Prostate gland (tissue), 2 donors: ENCODE measurements at regions not wholly inside any gene's neighbourhood (a gene's known extent, or its start where the extent isn't known, plus 50 kb on each side); places are given as distances from the start of the nearest gene placed in this dataset.
"Not testable (repeated sequence)": the region's sequence is repeated elsewhere in the genome, so short reads cannot be mapped to it uniquely, and the experiment has no call there.

Experiments
- DNase-seq: peaks from one replicate; pipeline ENCODE4 v3.0.0-alpha.2; 2019; ENCODE audit warnings: low spot score
- H3K27ac ChIP-seq, 2 donors: fragments of 200-600 bp; sonication (generic); 2 replicates each; pipeline ENCODE4 v1.5.1; 2017 to 2019
- H3K27me3 ChIP-seq: fragments of 200-600 bp; sonication (generic); replicated peaks from 2 replicates; pipeline ENCODE4 v1.5.1; 2019; ENCODE audit not compliant: insufficient read depth
- H3K36me3 ChIP-seq, 2 donors: fragments of 200-600 bp; sonication (generic); 1 replicate in 1 of 2; 2 replicates in 1 of 2; pipeline versions ENCODE4 v1.5.1 to v1.8.1; 2017 to 2019
- H3K4me1 ChIP-seq: fragments of 200-600 bp; sonication (generic); replicated peaks from 2 replicates; pipeline ENCODE4 v1.5.1; 2019
- H3K4me3 ChIP-seq, 2 donors: fragments of 200-600 bp; sonication (generic); 2 replicates each; pipeline ENCODE4 v1.5.1; 2017 to 2019
- H3K9me3 ChIP-seq: fragments of 200-600 bp; sonication (generic); 2 replicates; pipeline ENCODE4 v1.5.1; 2017
- CTCF ChIP-seq, 4 experiments: fragments of 200-600 bp in 2 of 4; fragments of 450-650 bp in 2 of 4; sonication (generic) in 2 of 4; IDR thresholded peaks; 1 replicate in 3 of 4; 2 replicates in 1 of 4; pipeline ENCODE4 v1.5.1; 2016 to 2019; ENCODE audit warnings: antibody characterized with exemption in 4 of 4, mild to moderate bottlenecking in 2 of 4, moderate library complexity in 2 of 4
- POLR2A ChIP-seq: fragments of 450-650 bp; IDR thresholded peaks from one replicate; pipeline ENCODE4 v1.6.1; 2016; ENCODE audit warnings: antibody characterized with exemption, mild to moderate bottlenecking
- POLR2AphosphoS5 ChIP-seq: sonication (generic); formaldehyde crosslinking; IDR thresholded peaks from one replicate; pipeline ENCODE4 v1.6.1; 2017; ENCODE audit warnings: antibody characterized with exemption
- WGBS: methylation state at CpG from one replicate; pipeline ENCODE4 v1.1.5; 2018; 5-methylcytosine and 5-hydroxymethylcytosine counted together
- intact Hi-C: fragments of 100-400 bp; cut with DNase I; formaldehyde crosslinking; loops from one replicate; pipeline ENCODE4 v1.14.2; 2022

- no peak overlapping the region for H3K27ac ChIP-seq
- H3K9me3 ChIP-seq: no peaks in the 10 kb centered on the region
- H3K27me3 ChIP-seq: no peaks in the 10 kb centered on the region
- DNase-seq: no peak
- H3K4me3 ChIP-seq: no peak overlapping the region
- TF ChIP-seq POLR2A: no peak
- TF ChIP-seq CTCF (IDR thresholded peaks at IDR 0.05): no peak
- TF ChIP-seq POLR2AphosphoS5: no peak
- H3K36me3 ChIP-seq: no peaks in the 10 kb centered on the region
- no peaks in the 10 kb centered on the region for H3K4me1 ChIP-seq
- 89% methylated on average over 4 of the region's 5 CpGs for WGBS
- intact Hi-C loops: loop anchor here (5.0 kb wide), 1 partner anchor 259 kb away; no protein-coding TSS in a partner anchor
These were observed 156.7 kb downstream of the TMEM121 start for GRCh38 chr14:105682956-105683570.

- H3K36me3 ChIP-seq, H3K27ac ChIP-seq, H3K27me3 ChIP-seq, H3K4me3 ChIP-seq, H3K4me1 ChIP-seq, DNase-seq, H3K9me3 ChIP-seq: not testable (repeated sequence)
- intact Hi-C loops: loop anchor here (5.0 kb wide), 1 partner anchor 258 kb away; no protein-coding TSS in a partner anchor
- WGBS: 62% methylated on average over 6 of the region's 14 CpGs
These were observed 157.7 kb downstream of the TMEM121 start for GRCh38 chr14:105684056-105684455.

- not testable (repeated sequence) for H3K27me3 ChIP-seq, H3K9me3 ChIP-seq, H3K36me3 ChIP-seq, H3K4me3 ChIP-seq, H3K27ac ChIP-seq, DNase-seq, H3K4me1 ChIP-seq
- 90% methylated on average over 7 of the region's 8 CpGs for WGBS
- intact Hi-C loops: loop anchor here (5.0 kb wide), 1 partner anchor 258 kb away; no protein-coding TSS in a partner anchor
These were observed 158.2 kb downstream of the TMEM121 start for GRCh38 chr14:105684597-105684996.

- intact Hi-C loops: no loop called here
- no peaks in the 10 kb centered on the region for H3K4me1 ChIP-seq
- no peaks in the 10 kb centered on the region for H3K9me3 ChIP-seq
- TF ChIP-seq POLR2A: no peak
- TF ChIP-seq POLR2AphosphoS5: no peak
- no peak for TF ChIP-seq CTCF (IDR thresholded peaks at IDR 0.05)
- DNase-seq: no peak
- no peak overlapping the region for H3K27ac ChIP-seq
- no peaks in the 10 kb centered on the region for H3K27me3 ChIP-seq
- no peaks in the 10 kb centered on the region for H3K36me3 ChIP-seq
- 85% methylated on average over 2 of the region's 2 CpGs for WGBS
- H3K4me3 ChIP-seq: no peak overlapping the region
These were observed 158.6 kb downstream of the TMEM121 start for GRCh38 chr14:105685003-105685402.

GRCh38 chr14:105685605-105686004 is 159.2 kb downstream of the TMEM121 start:
- WGBS: no CpG with 5 or more reads among the region's 8 CpGs
- DNase-seq: not testable (repeated sequence)

GRCh38 chr14:105686050-105686449 is 159.7 kb downstream of the TMEM121 start:
- H3K27ac ChIP-seq, H3K36me3 ChIP-seq, DNase-seq, H3K27me3 ChIP-seq, H3K4me3 ChIP-seq, intact Hi-C loops, H3K9me3 ChIP-seq, H3K4me1 ChIP-seq: not testable (repeated sequence)
- no CpG with 5 or more reads among the region's 7 CpGs for WGBS

More at GRCh38 chr14:105685605-105686004, 159.2 kb downstream of the TMEM121 start:
- H3K4me1 ChIP-seq, H3K36me3 ChIP-seq, H3K27me3 ChIP-seq, intact Hi-C loops, H3K27ac ChIP-seq, H3K4me3 ChIP-seq, H3K9me3 ChIP-seq: not testable (repeated sequence)

GRCh38 chr14:105686462-105687170 is 160.2 kb downstream of the TMEM121 start:
- 93% methylated on average over 9 of the region's 34 CpGs for WGBS
- intact Hi-C loops, H3K36me3 ChIP-seq, H3K27ac ChIP-seq, H3K9me3 ChIP-seq, DNase-seq, H3K4me1 ChIP-seq, H3K4me3 ChIP-seq, H3K27me3 ChIP-seq: not testable (repeated sequence)

- intact Hi-C loops, H3K36me3 ChIP-seq: not testable (repeated sequence)
These were observed 161.0 kb downstream of the TMEM121 start for GRCh38 chr14:105687171-105688022.

GRCh38 chr14:105688023-105688351 is 161.6 kb downstream of the TMEM121 start:
- H3K36me3 ChIP-seq, intact Hi-C loops, H3K9me3 ChIP-seq, H3K4me1 ChIP-seq, H3K27ac ChIP-seq, H3K4me3 ChIP-seq, DNase-seq, H3K27me3 ChIP-seq: not testable (repeated sequence)
- WGBS: 49% methylated on average over 11 of the region's 11 CpGs

More at GRCh38 chr14:105687171-105688022, 161.0 kb downstream of the TMEM121 start:
- not testable (repeated sequence) for DNase-seq, H3K4me3 ChIP-seq, H3K4me1 ChIP-seq, H3K27me3 ChIP-seq, H3K27ac ChIP-seq, H3K9me3 ChIP-seq
- 75% methylated on average over 23 of the region's 23 CpGs for WGBS
